ENCODE measurements at regions not wholly inside any gene's neighbourhood (a gene's known extent, or its start where the extent isn't known, plus 50 kb on each side); places are given as distances from the start of the nearest gene placed in this dataset.

DNA sequence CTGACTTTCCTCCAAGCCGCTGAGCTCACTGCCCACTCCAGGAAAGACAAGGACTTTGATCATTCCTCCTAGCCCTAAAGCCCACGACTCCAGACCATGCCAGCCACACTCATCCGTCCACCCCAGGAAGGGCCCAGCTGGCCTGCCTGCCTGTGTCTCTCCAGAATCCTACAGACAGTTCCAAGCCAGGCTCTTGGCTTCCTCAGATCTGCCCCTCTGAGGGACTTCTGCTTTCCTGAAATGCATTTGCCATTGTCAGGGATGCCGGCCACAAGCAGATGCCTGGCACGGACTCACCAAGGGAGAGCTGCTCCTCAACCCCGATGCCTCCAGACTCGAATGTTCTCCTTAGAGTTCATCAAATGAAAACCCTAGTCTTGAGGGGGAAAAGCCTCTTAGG lies 155.8 kb downstream of the OAT start:
- no peak overlapping the region for H3K4me3 ChIP-seq
- intact Hi-C loops (cut with DNase I): loop anchor here (1.0 to 10.0 kb wide), 2 partner anchors 238 to 268 kb away; no protein-coding TSS in a partner anchor
- H3K4me1 ChIP-seq: no peaks in the 10 kb centered on the region
- H3K9me3 ChIP-seq: no peaks in the 10 kb centered on the region
- no peak overlapping the region for H3K27ac ChIP-seq
- no peak for DNase-seq (ENCODE audit: low spot score in 2 of 2)
- no peaks in the 10 kb centered on the region for H3K27me3 ChIP-seq
- TF ChIP-seq CTCF (IDR thresholded peaks at IDR 0.05): no peak
- no peaks in the 10 kb centered on the region for H3K36me3 ChIP-seq

GRCh38 chr10:124262234-124262865 lies 156.4 kb downstream of the OAT start:
- no peaks in the 10 kb centered on the region for H3K36me3 ChIP-seq
- no peaks in the 10 kb centered on the region for H3K4me1 ChIP-seq
- intact Hi-C loops (cut with DNase I): loop anchor here (1.0 to 10.0 kb wide), 2 partner anchors 237 to 268 kb away; no protein-coding TSS in a partner anchor
- H3K9me3 ChIP-seq: no peaks in the 10 kb centered on the region
- no peak for DNase-seq (ENCODE audit: low spot score in 2 of 2)
- no peak overlapping the region for H3K27ac ChIP-seq
- no peak overlapping the region for H3K4me3 ChIP-seq
- H3K27me3 ChIP-seq: no peaks in the 10 kb centered on the region
- peak in 1 of 3 experiments; percentile 26 for TF ChIP-seq CTCF (IDR thresholded peaks at IDR 0.05)

DNA sequence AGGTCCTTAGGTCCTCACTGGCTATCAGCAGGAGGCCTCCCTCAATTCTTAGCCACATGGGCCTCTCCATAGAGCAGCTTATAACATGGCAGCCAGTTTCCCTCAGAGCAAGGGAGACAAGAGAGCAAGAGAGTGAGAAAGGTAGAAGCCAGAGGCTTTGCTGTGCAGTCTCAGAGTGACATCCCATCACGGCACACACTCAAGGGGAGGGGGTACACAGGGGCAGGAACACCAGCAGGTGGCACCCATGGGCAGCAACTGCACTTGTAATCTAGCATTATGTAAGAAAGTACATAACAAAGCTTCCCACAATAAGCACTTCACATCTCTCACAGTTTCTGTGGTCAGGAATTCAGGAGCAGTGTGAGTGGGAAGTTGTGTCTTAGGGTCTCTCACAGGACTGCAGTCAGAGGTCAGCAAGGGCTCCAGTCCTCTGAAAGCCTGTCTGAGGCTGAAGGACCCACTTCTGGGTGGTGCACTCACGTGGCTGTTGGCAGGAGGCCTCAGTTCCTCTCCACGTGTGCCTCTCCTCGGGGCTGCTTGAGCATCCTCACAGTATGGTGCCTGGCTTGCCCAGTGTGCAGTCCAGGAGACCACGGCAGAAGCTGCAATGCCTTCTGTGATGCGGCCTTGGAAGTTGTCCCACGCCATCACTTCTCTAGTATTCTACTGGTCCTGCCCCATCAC lies 159.4 kb downstream of the OAT start:
- H3K9me3 ChIP-seq: no peaks in the 10 kb centered on the region
- H3K27me3 ChIP-seq: no peaks in the 10 kb centered on the region
- no peaks in the 10 kb centered on the region for H3K36me3 ChIP-seq
- H3K4me1 ChIP-seq: no peaks in the 10 kb centered on the region
- TF ChIP-seq CTCF (IDR thresholded peaks at IDR 0.05): peak in 1 of 3 experiments; percentile 23
- no peak overlapping the region for H3K27ac ChIP-seq
- intact Hi-C loops (cut with DNase I): no loop called here
- no peak overlapping the region for H3K4me3 ChIP-seq
- no peak for DNase-seq (ENCODE audit: low spot score in 2 of 2)

DNA sequence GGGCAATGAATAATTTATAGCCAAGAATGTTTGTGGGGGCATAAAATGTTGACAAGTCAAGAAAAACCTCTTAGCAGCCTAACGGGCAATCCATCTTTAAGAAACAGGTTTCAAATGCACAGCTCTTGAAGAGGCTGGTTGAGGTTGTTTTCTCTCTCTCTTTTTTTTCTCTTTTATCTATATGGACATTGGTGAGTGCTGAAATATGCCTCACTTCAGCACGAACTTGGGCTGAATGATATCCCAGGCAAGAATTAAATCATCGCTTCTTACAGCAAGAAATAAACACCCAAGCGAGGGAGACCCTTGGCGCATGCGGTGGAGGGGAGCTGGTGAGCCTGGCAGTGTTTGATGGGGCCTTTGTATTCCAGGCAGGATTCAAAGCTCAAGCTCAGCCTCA lies 160.9 kb downstream of the OAT start:
- intact Hi-C loops (cut with DNase I): no loop called here
- Histone ChIP-seq H3K4me1 (no peaks in the 10 kb centered on the region), H3K4me3 (no peak overlapping the region), H3K27me3 (no peaks in the 10 kb centered on the region), H3K9me3 (no peaks in the 10 kb centered on the region), H3K27ac (no peak overlapping the region), H3K36me3 (no peaks in the 10 kb centered on the region)
- DNase-seq (ENCODE audit: low spot score in 2 of 2): no peak
- TF ChIP-seq CTCF (IDR thresholded peaks at IDR 0.05): no peak

- Histone ChIP-seq H3K4me3 (no peak overlapping the region), H3K27me3 (no peaks in the 10 kb centered on the region), H3K27ac (no peak overlapping the region), H3K9me3 (no peaks in the 10 kb centered on the region), H3K4me1 (peaks cover 0 to 1% of the 10 kb centered on the region in 2 donors), H3K36me3 (no peaks in the 10 kb centered on the region)
- DNase-seq (ENCODE audit: low spot score in 2 of 2): no peak
- intact Hi-C loops (cut with DNase I): no loop called here
- no peak for TF ChIP-seq CTCF (IDR thresholded peaks at IDR 0.05)
Measured at GRCh38 chr10:124256151-124256550, 162.6 kb downstream of the OAT start.

Data from ascending aorta (tissue), 2 donors.